ENCODE measurements at regions not wholly inside any gene's neighbourhood (a gene's known extent, or its start where the extent isn't known, plus 50 kb on each side); places are given as distances from the start of the nearest gene placed in this dataset.

GRCh38 chr2:223542501-223542900 is 59.7 kb downstream of the SCG2 start:
- Histone ChIP-seq H3K27me3 (ENCODE audit: low read depth, low read length) (no peaks in the 10 kb centered on the region), H3K36me3 (ENCODE audit: control insufficient read depth in 1 of 2, insufficient read depth in 2 of 2, low read length in 2 of 2) (no peaks in the 10 kb centered on the region), H3K4me3 (ENCODE audit: low read depth in 1 of 2, low read length in 2 of 2) (no peak overlapping the region), H3K4me1 (ENCODE audit: control insufficient read depth in 1 of 2, insufficient read depth in 2 of 2, low read length in 2 of 2) (peaks cover 0 to 14% of the 10 kb centered on the region in 2 donors), H3K27ac (ENCODE audit: low read length) (no peak overlapping the region), H3K9me3 (ENCODE audit: control insufficient read depth in 1 of 2, low read length in 2 of 2) (no peaks in the 10 kb centered on the region)

- H3K9me3 ChIP-seq (ENCODE audit: control insufficient read depth in 1 of 2, low read length in 2 of 2) = no peaks in the 10 kb centered on the region
- H3K27ac ChIP-seq (ENCODE audit: low read length) = no peak overlapping the region
- no peaks in the 10 kb centered on the region for H3K36me3 ChIP-seq (ENCODE audit: control insufficient read depth in 1 of 2, insufficient read depth in 2 of 2, low read length in 2 of 2)
- no peak overlapping the region for H3K4me3 ChIP-seq (ENCODE audit: low read depth in 1 of 2, low read length in 2 of 2)
- no peaks in the 10 kb centered on the region for H3K4me1 ChIP-seq (ENCODE audit: control insufficient read depth in 1 of 2, insufficient read depth in 2 of 2, low read length in 2 of 2)
- H3K27me3 ChIP-seq (ENCODE audit: low read depth, low read length) = no peaks in the 10 kb centered on the region
Measured at GRCh38 chr2:223545406-223545805, 56.8 kb downstream of the SCG2 start.

- no peaks in the 10 kb centered on the region for H3K4me1 ChIP-seq (ENCODE audit: control insufficient read depth in 1 of 2, insufficient read depth in 2 of 2, low read length in 2 of 2)
- H3K36me3 ChIP-seq (ENCODE audit: control insufficient read depth in 1 of 2, insufficient read depth in 2 of 2, low read length in 2 of 2) = no peaks in the 10 kb centered on the region
- H3K9me3 ChIP-seq (ENCODE audit: control insufficient read depth in 1 of 2, low read length in 2 of 2) = no peaks in the 10 kb centered on the region
- H3K27me3 ChIP-seq (ENCODE audit: low read depth, low read length) = no peaks in the 10 kb centered on the region
- H3K27ac ChIP-seq (ENCODE audit: low read length) = no peak overlapping the region
- no peak overlapping the region for H3K4me3 ChIP-seq (ENCODE audit: low read depth in 1 of 2, low read length in 2 of 2)
Measured at GRCh38 chr2:223545830-223546229, 56.3 kb downstream of the SCG2 start.
